ENCODE measurements at regions not wholly inside any gene's neighbourhood (a gene's known extent, or its start where the extent isn't known, plus 50 kb on each side); places are given as distances from the start of the nearest gene placed in this dataset.

DNA sequence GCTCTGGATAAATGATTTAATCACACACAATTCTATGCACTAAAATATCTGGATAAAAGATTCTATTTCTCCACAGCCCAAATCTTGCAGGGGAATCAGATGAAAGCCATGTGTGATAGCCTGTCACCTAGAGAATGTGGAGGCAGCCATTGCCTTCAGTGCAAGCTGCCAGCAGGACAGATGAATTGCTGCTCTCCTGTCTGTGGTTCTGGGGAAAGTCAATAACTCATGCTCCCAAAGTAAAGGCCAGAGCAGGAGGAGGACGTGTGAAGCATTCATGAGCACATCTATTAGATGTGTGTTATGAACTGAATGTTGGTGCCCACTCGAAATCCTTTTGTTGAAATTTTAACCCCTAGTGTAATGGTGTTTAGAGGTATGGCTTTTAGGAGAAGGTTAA is 195.1 kb downstream of the RDH14 start:
- TF ChIP-seq SUZ12 (IDR thresholded peaks at IDR 0.05), result no peak
- TF ChIP-seq TARDBP (IDR thresholded peaks at IDR 0.05), result no peak
- TF ChIP-seq FOXA1 (IDR thresholded peaks at IDR 0.05), result no peak
- no peak for TF ChIP-seq BHLHE40 (IDR thresholded peaks at IDR 0.05; ENCODE audit: borderline replicate concordance)
- no peak for TF ChIP-seq CTBP1 (IDR thresholded peaks at IDR 0.05; ENCODE audit: borderline replicate concordance)
- no peak for TF ChIP-seq FOXM1 (IDR thresholded peaks at IDR 0.05; ENCODE audit: borderline replicate concordance)
- TF ChIP-seq LEF1 (IDR thresholded peaks at IDR 0.05; ENCODE audit: borderline replicate concordance), result no peak
- no peak for TF ChIP-seq ZNF384 (IDR thresholded peaks at IDR 0.05)
- no peak for TF ChIP-seq SP1 (IDR thresholded peaks at IDR 0.05)
- no peak for TF ChIP-seq ARNT (IDR thresholded peaks at IDR 0.05)
- TF ChIP-seq ELF4 (IDR thresholded peaks at IDR 0.05), result no peak
- no peak for TF ChIP-seq NFRKB (IDR thresholded peaks at IDR 0.05)
- TF ChIP-seq, protein P1, sequence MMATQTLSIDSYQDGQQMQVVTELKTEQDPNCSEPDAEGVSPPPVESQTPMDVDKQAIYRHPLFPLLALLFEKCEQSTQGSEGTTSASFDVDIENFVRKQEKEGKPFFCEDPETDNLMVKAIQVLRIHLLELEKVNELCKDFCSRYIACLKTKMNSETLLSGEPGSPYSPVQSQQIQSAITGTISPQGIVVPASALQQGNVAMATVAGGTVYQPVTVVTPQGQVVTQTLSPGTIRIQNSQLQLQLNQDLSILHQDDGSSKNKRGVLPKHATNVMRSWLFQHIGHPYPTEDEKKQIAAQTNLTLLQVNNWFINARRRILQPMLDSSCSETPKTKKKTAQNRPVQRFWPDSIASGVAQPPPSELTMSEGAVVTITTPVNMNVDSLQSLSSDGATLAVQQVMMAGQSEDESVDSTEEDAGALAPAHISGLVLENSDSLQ (IDR thresholded peaks at IDR 0.05), result no peak
